GM21447 (cell line): ENCODE measurements at regions not wholly inside any gene's neighbourhood (a gene's known extent, or its start where the extent isn't known, plus 50 kb on each side); places are given as distances from the start of the nearest gene placed in this dataset.
"Not testable (repeated sequence)": the region's sequence is repeated elsewhere in the genome, so short reads cannot be mapped to it uniquely, and the experiment has no call there.

ENCODE experiments used
- ATAC-seq: cut with Tn5 transposase; IDR thresholded peaks from one replicate; pipeline ENCODE4 v1.9.1; 2021; ENCODE audit not compliant: unreplicated experiment

GRCh38 chr4:57916479-57916878, 806.3 kb upstream of the IGFBP7 start:
- ATAC-seq = no peak

GRCh38 chr4:57911203-57911602, 801.0 kb upstream of the IGFBP7 start:
- ATAC-seq = no peak

GRCh38 chr4:57910151-57910550, 800.0 kb upstream of the IGFBP7 start:
- ATAC-seq = no peak

DNA sequence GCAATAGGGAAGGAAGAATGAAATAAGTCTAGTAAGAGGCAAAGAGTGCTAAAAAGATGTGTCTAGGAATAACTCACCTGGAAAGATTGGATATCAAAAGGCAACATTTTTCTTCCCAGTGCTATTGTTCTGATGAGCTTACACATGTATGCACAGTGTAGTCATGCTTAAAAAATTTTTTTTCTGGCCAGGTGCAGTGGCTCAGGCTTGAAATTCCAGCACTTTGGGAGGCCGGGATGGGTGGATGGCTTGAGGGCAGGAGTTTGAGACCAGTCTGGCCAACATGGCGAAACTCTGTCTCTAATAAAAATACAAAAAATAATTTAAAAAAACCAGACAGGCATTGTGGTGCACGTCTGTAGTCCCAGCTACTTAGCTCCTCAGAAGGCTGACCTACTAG, 795.8 kb upstream of the IGFBP7 start:
- ATAC-seq = no peak

GRCh38 chr4:57877047-57877458, 766.9 kb upstream of the IGFBP7 start:
- ATAC-seq = no peak

DNA sequence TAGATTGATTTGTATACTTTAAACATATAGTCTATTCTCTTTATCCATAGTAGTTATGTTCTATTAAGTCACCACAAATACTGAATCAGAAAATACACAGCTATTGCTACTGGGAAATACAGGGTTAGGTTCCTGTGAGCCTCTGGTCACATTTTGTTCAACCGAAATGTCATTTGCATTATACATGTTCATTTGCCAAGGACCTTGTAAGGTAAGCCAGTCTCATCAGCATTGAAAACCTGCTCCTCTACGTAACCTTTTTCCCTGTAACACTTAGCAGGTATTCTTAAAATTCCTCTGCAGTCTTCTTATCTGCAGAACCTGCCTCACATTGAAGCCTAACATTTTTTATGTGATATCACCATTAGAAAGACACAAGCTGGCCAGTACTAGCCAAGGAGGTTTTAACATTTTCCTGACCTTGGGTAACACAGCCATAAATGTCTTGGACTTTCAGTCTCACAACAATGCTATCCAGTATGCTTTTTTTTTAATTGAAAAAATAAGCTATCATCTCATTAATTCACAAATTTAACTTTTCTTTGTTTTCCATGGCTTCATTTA, 765.7 kb upstream of the IGFBP7 start:
- no peak for ATAC-seq

- no peak for ATAC-seq
Measured at GRCh38 chr4:57866468-57867171, 756.4 kb upstream of the IGFBP7 start.

GRCh38 chr4:57865264-57865663, 755.1 kb upstream of the IGFBP7 start:
- ATAC-seq = peak; percentile 82

DNA sequence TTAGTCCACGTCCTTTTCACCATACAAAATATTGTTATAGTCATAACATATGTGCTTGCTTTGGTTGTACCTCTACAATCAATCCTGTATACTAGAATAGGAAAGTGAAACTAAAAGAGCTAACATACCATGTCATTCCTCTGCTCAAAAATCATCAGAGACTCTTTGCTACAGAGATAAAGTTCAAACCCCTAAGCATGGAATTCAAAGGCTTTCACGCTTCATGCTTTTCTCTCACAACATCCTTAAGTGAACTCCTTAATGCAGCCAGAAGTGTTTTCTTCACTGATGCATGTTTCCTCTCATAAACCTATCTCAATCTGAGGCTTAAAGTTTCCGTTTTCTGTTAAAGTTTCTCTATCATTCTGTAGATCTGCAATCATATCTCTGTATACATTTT, 744.6 kb upstream of the IGFBP7 start:
- ATAC-seq = no peak

DNA sequence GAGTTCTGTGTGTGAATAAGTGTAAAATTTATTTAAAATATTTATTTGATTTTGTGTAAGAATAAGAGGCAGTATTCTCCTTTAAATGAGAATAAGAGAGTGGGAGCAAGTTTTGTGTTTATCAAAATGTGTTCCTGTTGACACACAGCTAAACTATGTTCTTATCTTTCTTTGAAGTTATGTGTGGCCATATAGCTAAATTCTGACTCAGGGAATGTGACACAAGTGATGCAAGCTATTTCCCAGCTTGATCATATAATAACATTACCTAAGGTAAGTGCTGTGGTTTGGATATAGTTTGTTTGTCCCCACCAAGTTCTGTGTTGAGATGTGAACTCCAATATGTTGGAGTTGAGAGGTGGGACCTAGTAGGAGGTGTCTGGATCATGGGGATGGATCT, 740.0 kb upstream of the IGFBP7 start:
- no peak for ATAC-seq

GRCh38 chr4:57832083-57832482, 721.9 kb upstream of the IGFBP7 start:
- ATAC-seq = no peak

- no peak for ATAC-seq
Measured at GRCh38 chr4:57789666-57790065, 679.5 kb upstream of the IGFBP7 start.

- no peak for ATAC-seq
Measured at GRCh38 chr4:57777876-57778275, 667.7 kb upstream of the IGFBP7 start.

DNA sequence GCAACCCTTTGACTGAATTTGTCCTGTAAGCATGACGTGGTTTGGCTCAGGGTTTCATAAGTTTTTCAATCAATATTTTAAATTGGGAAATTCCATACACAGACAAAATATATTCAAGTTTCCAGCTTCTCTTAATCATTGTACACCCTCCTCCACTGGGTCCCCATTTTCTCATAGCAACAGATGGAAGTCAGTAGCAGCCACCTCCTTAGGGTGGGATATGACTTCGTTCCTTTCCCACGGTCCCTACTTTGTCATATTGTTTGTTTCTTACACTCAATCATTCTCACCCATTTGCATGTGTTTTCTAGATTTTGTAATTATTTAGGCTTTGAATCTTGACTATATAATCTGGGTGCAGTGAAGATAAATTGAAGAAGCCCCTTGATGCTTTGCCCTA, 664.5 kb upstream of the IGFBP7 start:
- no peak for ATAC-seq

DNA sequence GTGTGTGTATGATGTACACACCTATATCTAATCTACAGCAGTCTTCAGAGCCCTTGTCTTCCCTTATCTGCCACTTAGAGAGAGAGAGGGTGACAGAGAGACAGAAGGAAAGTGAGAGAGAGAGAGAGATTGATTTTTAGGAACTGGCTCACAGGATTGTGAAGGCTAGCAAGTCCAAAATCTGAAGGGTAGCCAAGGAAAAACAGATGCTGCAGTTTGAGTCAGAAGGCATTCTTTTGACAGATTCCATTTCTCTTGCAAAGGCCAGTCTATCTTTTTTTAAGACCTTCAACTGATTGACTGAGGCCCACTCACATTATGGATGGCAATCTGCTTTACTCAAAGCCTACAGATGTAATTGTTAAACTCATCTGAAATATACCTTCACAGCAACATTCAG, 664.0 kb upstream of the IGFBP7 start:
- ATAC-seq = no peak

DNA sequence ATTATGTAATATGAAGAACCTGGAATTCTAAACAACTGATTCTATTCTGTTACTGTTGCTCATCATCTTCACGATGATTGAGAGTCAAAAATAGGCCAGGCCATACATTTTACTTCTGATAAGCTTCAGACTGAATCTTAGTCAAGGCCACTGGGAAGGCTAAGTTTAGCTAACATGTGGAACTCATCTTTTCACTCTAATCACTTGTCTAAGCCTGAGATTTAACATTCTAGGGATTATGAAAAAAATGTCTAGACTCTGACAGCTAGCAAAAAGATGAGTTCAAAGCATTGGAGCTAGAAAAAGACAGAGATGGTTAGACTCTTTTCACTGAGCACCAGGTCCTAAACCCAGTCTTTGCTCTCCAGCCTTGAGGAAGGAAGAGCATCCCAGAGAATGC, 656.2 kb upstream of the IGFBP7 start:
- ATAC-seq = no peak

DNA sequence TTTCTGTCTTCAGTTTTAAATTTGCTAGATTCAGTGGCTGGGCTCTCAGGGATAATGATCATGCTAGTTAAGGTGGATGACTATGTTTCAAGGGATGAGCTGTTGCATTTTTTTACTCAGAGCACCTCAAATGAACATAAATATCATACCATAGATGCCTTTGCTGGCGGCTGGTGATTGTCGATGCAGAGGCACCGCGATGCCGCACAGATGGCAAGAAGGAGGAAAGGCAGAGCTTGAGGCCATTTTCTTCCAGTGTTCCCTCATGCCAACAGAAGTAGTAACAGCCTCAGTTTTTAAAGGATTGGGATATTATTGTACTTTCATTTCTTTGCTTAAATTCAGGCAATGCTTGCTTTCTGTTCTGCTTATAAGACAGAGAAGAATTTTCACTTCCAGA, 654.7 kb upstream of the IGFBP7 start:
- no peak for ATAC-seq

DNA sequence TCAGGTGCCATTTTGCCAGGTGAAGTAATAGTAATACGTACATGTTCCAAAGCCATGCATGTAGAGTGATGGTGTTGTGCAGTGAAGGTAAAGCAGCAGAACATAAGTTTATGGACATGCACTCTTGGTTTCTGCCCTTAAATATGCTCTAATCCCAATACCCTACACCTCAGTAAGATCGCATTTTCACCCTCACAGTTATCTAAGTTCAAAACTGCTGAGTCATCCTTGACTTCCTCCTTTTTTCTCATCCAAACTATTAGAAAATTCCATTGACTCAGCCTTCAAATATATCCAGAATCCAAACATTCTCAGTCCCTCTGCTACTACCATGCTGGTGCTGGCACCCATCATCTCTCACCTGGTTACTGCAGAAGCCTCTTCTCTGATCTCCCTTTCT, 652.9 kb upstream of the IGFBP7 start:
- ATAC-seq = no peak

DNA sequence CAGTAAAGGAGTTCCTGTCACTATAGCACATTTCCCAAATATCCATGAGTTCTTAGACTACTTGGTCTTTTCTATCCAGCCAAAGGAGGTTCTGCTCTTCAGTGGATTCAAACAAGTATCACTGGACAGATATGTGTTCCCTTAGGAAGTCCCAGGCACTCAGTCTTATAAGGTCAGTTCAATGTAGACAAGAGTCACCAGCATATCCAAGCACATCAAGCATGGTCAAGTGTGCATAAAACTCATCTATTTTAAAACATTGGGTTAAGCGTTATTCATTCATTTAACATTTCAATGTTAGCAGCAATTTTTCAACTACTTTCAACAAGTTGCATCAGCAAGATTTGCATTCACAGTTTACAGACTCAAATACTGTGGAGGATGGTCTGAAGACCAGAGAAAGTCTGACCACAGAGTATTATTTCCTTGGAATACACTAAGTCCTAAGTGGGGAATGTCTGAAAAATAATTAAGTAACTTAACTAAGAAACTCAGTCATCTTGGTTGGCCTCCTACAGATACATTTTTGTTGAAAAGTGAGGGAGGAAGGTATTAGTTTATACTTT, 630.5 kb upstream of the IGFBP7 start:
- ATAC-seq = no peak

DNA sequence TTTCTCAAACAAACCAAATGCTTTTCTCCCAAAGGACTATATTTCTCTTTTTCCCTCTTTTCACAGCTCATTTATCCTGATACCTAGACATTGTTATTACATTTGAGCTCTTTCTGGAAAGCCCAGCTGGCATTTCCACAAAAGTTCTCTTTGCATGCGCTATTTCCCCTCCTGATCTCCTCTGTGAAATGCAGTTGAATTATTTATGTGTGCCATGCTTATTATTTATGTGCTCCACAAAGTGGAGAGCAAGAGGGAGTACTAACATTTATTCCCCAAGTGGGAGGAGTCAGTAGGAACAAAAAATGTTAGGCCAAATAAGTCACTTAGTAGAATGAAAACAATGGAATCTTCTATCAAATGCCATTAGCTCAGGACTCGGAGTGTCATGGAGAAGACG, 626.6 kb upstream of the IGFBP7 start:
- ATAC-seq = no peak

- ATAC-seq = no peak
Measured at GRCh38 chr4:57734104-57734670, 624.0 kb upstream of the IGFBP7 start.

DNA sequence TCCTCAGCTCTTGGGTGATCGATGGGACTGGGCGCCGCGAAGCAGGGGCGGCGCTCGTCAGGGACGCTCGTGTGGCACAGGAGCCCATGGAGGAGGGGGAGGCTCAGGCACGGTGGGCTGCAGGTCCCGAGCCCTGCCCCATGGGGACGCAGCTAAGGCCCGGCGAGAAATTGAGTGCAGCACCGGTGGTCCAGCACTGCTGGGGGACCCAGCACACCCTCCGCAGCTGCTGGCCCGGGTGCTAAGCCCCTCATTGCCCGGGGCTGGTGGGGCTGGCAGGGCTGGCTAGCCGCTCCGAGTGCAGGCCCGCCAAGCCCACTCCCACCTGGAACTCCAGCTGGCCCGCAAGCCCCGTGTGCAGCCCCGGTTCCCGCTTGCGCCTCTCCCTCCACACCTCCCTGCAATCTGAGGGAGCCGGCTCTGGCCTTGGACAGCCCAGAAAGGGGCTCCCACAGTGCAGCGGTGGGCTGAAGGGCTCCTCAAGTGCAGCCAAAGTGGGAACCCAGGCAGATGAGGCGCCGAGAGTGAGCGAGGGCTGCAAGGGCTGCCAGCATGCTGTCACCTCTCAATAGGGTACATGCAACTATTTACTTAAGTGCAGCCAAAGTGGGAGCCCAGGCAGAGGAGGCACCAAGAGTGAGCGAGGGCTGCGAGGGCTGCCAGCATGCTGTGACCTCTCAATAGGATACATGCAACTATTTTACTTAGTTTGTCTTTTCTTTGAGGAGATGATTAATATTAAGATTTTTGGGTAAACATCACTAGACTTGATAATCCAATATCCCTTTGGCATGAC, 619.8 kb upstream of the IGFBP7 start:
- not testable (repeated sequence) for ATAC-seq
